Naive thymus-derived CD4-positive, alpha-beta T cell (primary cell): ENCODE measurements at regions not wholly inside any gene's neighbourhood (a gene's known extent, or its start where the extent isn't known, plus 50 kb on each side); places are given as distances from the start of the nearest gene placed in this dataset.

Source experiments
- ATAC-seq: fragments of 150-1000 bp; cut with Tn5 transposase; 2 replicates; pipeline ENCODE4 v1.10.0; 2021; ENCODE audit warnings: mild to moderate bottlenecking, moderate library complexity
- CTCF ChIA-PET: fragments of 350-600 bp; sonication (Branson Sonifier 250); formaldehyde crosslinking; loops from one replicate; lab custom pipeline; 2021; ENCODE audit warnings: antibody characterized with exemption; lab: Charles Lee
- POLR2A ChIA-PET: fragments of 350-600 bp; sonication (Branson Sonifier 250); formaldehyde crosslinking; loops from one replicate; lab custom pipeline; 2021; ENCODE audit warnings: antibody characterized with exemption, inconsistent platforms; lab: Charles Lee
- DNase-seq, 9 donors: peaks; one replicate each; pipeline versions ENCODE4 v3.0.0 to v3.0.0-alpha.2; 2020 to 2022; ENCODE audit warnings: mixed read lengths in 1 of 9
- H3K27ac ChIP-seq: one replicate; pipeline ENCODE4 v1.7.0; 2013; ENCODE audit warnings: mild to moderate bottlenecking, low read depth, low read length, moderate library complexity
- H3K27me3 ChIP-seq, 2 donors: one replicate each; pipeline ENCODE4 v1.7.0; 2013; ENCODE audit warnings: low read length in 2 of 2, mild to moderate bottlenecking in 2 of 2, moderate library complexity in 2 of 2; ENCODE audit not compliant: control insufficient read depth in 2 of 2, insufficient read depth in 2 of 2
- H3K36me3 ChIP-seq, 3 experiments: 1 replicate in 2 of 3; 2 replicates in 1 of 3; pipeline ENCODE4 v1.7.0; 2013; ENCODE audit warnings: low read length in 3 of 3, mild to moderate bottlenecking in 3 of 3, moderate library complexity in 1 of 3; ENCODE audit not compliant: insufficient read depth in 3 of 3, control insufficient read depth in 2 of 3
- H3K4me1 ChIP-seq, 2 donors: one replicate each; pipeline ENCODE4 v1.7.0; 2013; ENCODE audit warnings: low read length in 2 of 2, mild to moderate bottlenecking in 2 of 2, moderate library complexity in 1 of 2; ENCODE audit not compliant: control insufficient read depth in 2 of 2, insufficient read depth in 2 of 2
- H3K4me3 ChIP-seq: 2 replicates; pipeline ENCODE4 v1.7.0; 2013; ENCODE audit warnings: mild to moderate bottlenecking, low read length
- H3K9me3 ChIP-seq, 3 experiments: 1 replicate in 2 of 3; 2 replicates in 1 of 3; pipeline ENCODE4 v1.7.0; 2013; ENCODE audit warnings: low read length in 3 of 3; ENCODE audit not compliant: control insufficient read depth in 2 of 3
- H3K27ac Mint-ChIP-seq, 9 donors: one replicate each; pipeline ENCODE4 v1.8.0; 2020 to 2022; ENCODE audit warnings: mixed read lengths in 9 of 9, mild to moderate bottlenecking in 8 of 9, moderate library complexity in 5 of 9, inconsistent platforms in 2 of 9
- H3K27me3 Mint-ChIP-seq, 5 donors: one replicate each; pipeline ENCODE4 v1.8.0; 2021 to 2022; ENCODE audit warnings: mixed read lengths in 5 of 5, mild to moderate bottlenecking in 1 of 5
- H3K36me3 Mint-ChIP-seq, 5 donors: one replicate each; pipeline ENCODE4 v1.8.0; 2020 to 2022; ENCODE audit warnings: mixed read lengths in 5 of 5, mild to moderate bottlenecking in 3 of 5, inconsistent platforms in 1 of 5
- H3K4me1 Mint-ChIP-seq, 7 donors: one replicate each; pipeline ENCODE4 v1.8.0; 2020 to 2022; ENCODE audit warnings: mixed read lengths in 7 of 7, mild to moderate bottlenecking in 3 of 7, inconsistent platforms in 1 of 7
- H3K4me3 Mint-ChIP-seq, 10 donors: one replicate each; pipeline ENCODE4 v1.8.0; 2020 to 2022; ENCODE audit warnings: mild to moderate bottlenecking in 10 of 10, mixed read lengths in 10 of 10, moderate library complexity in 6 of 10, inconsistent platforms in 2 of 10
- H3K9me3 Mint-ChIP-seq, 11 donors: one replicate each; pipeline ENCODE4 v1.8.0; 2020 to 2022; ENCODE audit warnings: mixed read lengths in 11 of 11, mild to moderate bottlenecking in 4 of 11, inconsistent platforms in 1 of 11, moderate library complexity in 1 of 11
- intact Hi-C, 2 donors: fragments of 100-400 bp; cut with micrococcal nuclease; formaldehyde crosslinking; loops; one replicate each; pipeline ENCODE4 v1.15.1; 2023

GRCh38 chr11:133710681-133711240 lies 134.6 kb downstream of the SPATA19 start:
- Mint-ChIP-seq H3K4me1 (no peaks in the 10 kb centered on the region), H3K4me3 (no peak overlapping the region), H3K9me3 (peaks cover 0 to 3% (median 0%) of the 10 kb centered on the region in 11 donors), H3K27ac (no peak overlapping the region), H3K36me3 (no peaks in the 10 kb centered on the region), H3K27me3 (peaks cover 0 to 12% (median 4%) of the 10 kb centered on the region in 5 donors)
- Histone ChIP-seq H3K27ac (no peak overlapping the region), H3K4me1 (no peaks in the 10 kb centered on the region), H3K4me3 (no peak overlapping the region), H3K9me3 (no peaks in the 10 kb centered on the region), H3K36me3 (no peaks in the 10 kb centered on the region), H3K27me3 (no peaks in the 10 kb centered on the region)
- DNase-seq (no peak), ATAC-seq (no peak)
- CTCF ChIA-PET = no interaction called here
- POLR2A ChIA-PET = no interaction called here
- intact Hi-C loops = no loop called here

- Mint-ChIP-seq H3K4me3 (no peak overlapping the region), H3K27me3 (peaks cover 0 to 12% (median 4%) of the 10 kb centered on the region in 5 donors), H3K9me3 (peaks cover 0 to 3% (median 0%) of the 10 kb centered on the region in 11 donors), H3K4me1 (no peaks in the 10 kb centered on the region), H3K36me3 (no peaks in the 10 kb centered on the region), H3K27ac (no peak overlapping the region)
- Histone ChIP-seq H3K27me3 (no peaks in the 10 kb centered on the region), H3K4me3 (no peak overlapping the region), H3K36me3 (no peaks in the 10 kb centered on the region), H3K4me1 (no peaks in the 10 kb centered on the region), H3K27ac (no peak overlapping the region), H3K9me3 (no peaks in the 10 kb centered on the region)
- DNase-seq (no peak), ATAC-seq (no peak)
- ChIA-PET CTCF (no interaction called here), POLR2A (no interaction called here)
- intact Hi-C loops = no loop called here
Measured at GRCh38 chr11:133710241-133710640, 135.1 kb downstream of the SPATA19 start.

- Mint-ChIP-seq H3K27me3 (peaks cover 3 to 17% (median 14%) of the 10 kb centered on the region in 5 donors), H3K4me3 (no peak overlapping the region), H3K27ac (no peak overlapping the region), H3K9me3 (peaks cover 0 to 4% (median 0%) of the 10 kb centered on the region in 11 donors), H3K36me3 (no peaks in the 10 kb centered on the region), H3K4me1 (no peaks in the 10 kb centered on the region)
- intact Hi-C loops = no loop called here
- Histone ChIP-seq H3K27me3 (no peaks in the 10 kb centered on the region), H3K27ac (no peak overlapping the region), H3K36me3 (no peaks in the 10 kb centered on the region), H3K4me3 (no peak overlapping the region), H3K4me1 (no peaks in the 10 kb centered on the region), H3K9me3 (no peaks in the 10 kb centered on the region)
- POLR2A ChIA-PET = no interaction called here
- no peak for DNase-seq
- CTCF ChIA-PET = no interaction called here
- no peak for ATAC-seq
Measured at GRCh38 chr11:133708547-133709051, 136.7 kb downstream of the SPATA19 start.

GRCh38 chr11:133706925-133707794 lies 138.2 kb downstream of the SPATA19 start:
- no peak for ATAC-seq
- no peaks in the 10 kb centered on the region for H3K4me1 Mint-ChIP-seq
- Histone ChIP-seq H3K4me3 (no peak overlapping the region), H3K27ac (no peak overlapping the region), H3K27me3 (no peaks in the 10 kb centered on the region), H3K4me1 (no peaks in the 10 kb centered on the region), H3K9me3 (no peaks in the 10 kb centered on the region), H3K36me3 (no peaks in the 10 kb centered on the region)
- CTCF ChIA-PET = no interaction called here
- no peak overlapping the region for H3K27ac Mint-ChIP-seq
- intact Hi-C loops = no loop called here
- peaks cover 0 to 4% (median 0%) of the 10 kb centered on the region in 11 donors for H3K9me3 Mint-ChIP-seq
- no peaks in the 10 kb centered on the region for H3K36me3 Mint-ChIP-seq
- POLR2A ChIA-PET = no interaction called here
- no peak overlapping the region for H3K4me3 Mint-ChIP-seq
- DNase-seq = no peak
- H3K27me3 Mint-ChIP-seq = peaks cover 0 to 10% (median 9%) of the 10 kb centered on the region in 5 donors

- peaks cover 0 to 10% (median 9%) of the 10 kb centered on the region in 5 donors for H3K27me3 Mint-ChIP-seq
- H3K27ac ChIP-seq = no peak overlapping the region
- intact Hi-C loops = no loop called here
- no peaks in the 10 kb centered on the region for H3K36me3 Mint-ChIP-seq
- peaks cover 0 to 4% (median 0%) of the 10 kb centered on the region in 11 donors for H3K9me3 Mint-ChIP-seq
- no peaks in the 10 kb centered on the region for H3K4me1 Mint-ChIP-seq
- DNase-seq = no peak
- no peak overlapping the region for H3K4me3 Mint-ChIP-seq
- H3K27me3 ChIP-seq = no peaks in the 10 kb centered on the region
- no peak overlapping the region for H3K27ac Mint-ChIP-seq
- H3K4me1 ChIP-seq = no peaks in the 10 kb centered on the region
- no peaks in the 10 kb centered on the region for H3K9me3 ChIP-seq
- ChIA-PET CTCF (no interaction called here), POLR2A (no interaction called here)
- H3K4me3 ChIP-seq = no peak overlapping the region
- H3K36me3 ChIP-seq = no peaks in the 10 kb centered on the region
- no peak for ATAC-seq
Measured at GRCh38 chr11:133705873-133706272, 139.4 kb downstream of the SPATA19 start.

- Histone ChIP-seq H3K4me1 (no peaks in the 10 kb centered on the region), H3K27ac (no peak overlapping the region), H3K4me3 (no peak overlapping the region), H3K36me3 (no peaks in the 10 kb centered on the region), H3K9me3 (no peaks in the 10 kb centered on the region), H3K27me3 (no peaks in the 10 kb centered on the region)
- Mint-ChIP-seq H3K27ac (no peak overlapping the region), H3K36me3 (no peaks in the 10 kb centered on the region), H3K4me1 (no peaks in the 10 kb centered on the region), H3K27me3 (peaks cover 0 to 10% (median 9%) of the 10 kb centered on the region in 5 donors), H3K9me3 (peaks cover 0 to 4% (median 0%) of the 10 kb centered on the region in 11 donors), H3K4me3 (no peak overlapping the region)
- ATAC-seq = no peak
- ChIA-PET CTCF (no interaction called here), POLR2A (no interaction called here)
- intact Hi-C loops = no loop called here
- DNase-seq = no peak
Measured at GRCh38 chr11:133705074-133705648, 140.2 kb downstream of the SPATA19 start.
